ENCODE measurements at regions not wholly inside any gene's neighbourhood (a gene's known extent, or its start where the extent isn't known, plus 50 kb on each side); places are given as distances from the start of the nearest gene placed in this dataset.
A peak's percentile ranks its signal among the peaks of the same experiment; 100 is the strongest.

DNA sequence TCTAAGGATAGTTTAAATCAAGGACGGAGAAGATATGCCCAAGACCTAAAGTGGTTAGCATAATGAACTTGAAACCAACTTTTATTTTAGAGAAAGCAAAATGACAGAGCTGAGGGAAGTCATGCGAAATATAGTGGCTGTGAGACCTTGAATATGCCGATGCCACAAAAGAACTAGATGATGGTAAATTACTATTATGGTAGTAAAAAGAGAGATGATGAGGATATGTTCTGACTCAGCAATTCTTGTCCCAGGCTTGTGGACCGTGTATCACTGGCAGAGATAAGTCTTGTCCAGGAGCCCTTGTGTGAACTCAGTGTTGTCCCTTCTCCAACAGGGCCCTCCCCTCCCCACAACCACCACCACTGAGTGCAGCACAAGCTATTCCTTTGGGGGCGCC lies 1605.6 kb upstream of the TENM3 start:
- Histone ChIP-seq H3K9ac (ENCODE audit: low read length) (no peak overlapping the region), H3K4me2 (ENCODE audit: low read length) (no peak overlapping the region), H3K79me2 (ENCODE audit: insufficient read depth, low read length) (no peaks in the 10 kb centered on the region), H3K27me3 (ENCODE audit: insufficient read depth, low read length) (no peaks in the 10 kb centered on the region), H3K36me3 (ENCODE audit: insufficient read depth, low read length) (no peaks in the 10 kb centered on the region), H3K4me1 (ENCODE audit: insufficient read depth, low read length) (peaks cover 7% of the 10 kb centered on the region), H3K4me3 (ENCODE audit: insufficient read depth, low read depth, low read length) (no peak overlapping the region), H3K9me3 (ENCODE audit: insufficient read depth, low read depth, low read length) (no peaks in the 10 kb centered on the region), H4K20me1 (ENCODE audit: insufficient read depth, low read length) (no peaks in the 10 kb centered on the region), H2AFZ (ENCODE audit: low read depth, low read length) (peak overlapping the region; percentile 11), H3K27ac (ENCODE audit: low read depth, low read length) (no peak overlapping the region)
- Mint-ChIP-seq H3K9me3 (ENCODE audit: unreplicated experiment) (no peaks in the 10 kb centered on the region), H3K4me1 (ENCODE audit: low read depth, unreplicated experiment) (no peaks in the 10 kb centered on the region), H3K4me3 (ENCODE audit: unreplicated experiment) (no peak overlapping the region), H3K27me3 (ENCODE audit: low read depth, unreplicated experiment) (peaks cover 2% of the 10 kb centered on the region), H3K36me3 (ENCODE audit: low read depth, unreplicated experiment) (no peaks in the 10 kb centered on the region), H3K27ac (ENCODE audit: unreplicated experiment) (no peak overlapping the region)
- DNase-seq (ENCODE audit: low read depth) (no peak), FAIRE-seq (no peak)
- TF ChIP-seq EZH2 (IDR thresholded peaks at IDR 0.05; ENCODE audit: insufficient read depth, low read length) = no peak
- TF ChIP-seq, protein P1, sequence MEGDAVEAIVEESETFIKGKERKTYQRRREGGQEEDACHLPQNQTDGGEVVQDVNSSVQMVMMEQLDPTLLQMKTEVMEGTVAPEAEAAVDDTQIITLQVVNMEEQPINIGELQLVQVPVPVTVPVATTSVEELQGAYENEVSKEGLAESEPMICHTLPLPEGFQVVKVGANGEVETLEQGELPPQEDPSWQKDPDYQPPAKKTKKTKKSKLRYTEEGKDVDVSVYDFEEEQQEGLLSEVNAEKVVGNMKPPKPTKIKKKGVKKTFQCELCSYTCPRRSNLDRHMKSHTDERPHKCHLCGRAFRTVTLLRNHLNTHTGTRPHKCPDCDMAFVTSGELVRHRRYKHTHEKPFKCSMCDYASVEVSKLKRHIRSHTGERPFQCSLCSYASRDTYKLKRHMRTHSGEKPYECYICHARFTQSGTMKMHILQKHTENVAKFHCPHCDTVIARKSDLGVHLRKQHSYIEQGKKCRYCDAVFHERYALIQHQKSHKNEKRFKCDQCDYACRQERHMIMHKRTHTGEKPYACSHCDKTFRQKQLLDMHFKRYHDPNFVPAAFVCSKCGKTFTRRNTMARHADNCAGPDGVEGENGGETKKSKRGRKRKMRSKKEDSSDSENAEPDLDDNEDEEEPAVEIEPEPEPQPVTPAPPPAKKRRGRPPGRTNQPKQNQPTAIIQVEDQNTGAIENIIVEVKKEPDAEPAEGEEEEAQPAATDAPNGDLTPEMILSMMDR (IDR thresholded peaks at IDR 0.05; ENCODE audit: insufficient read depth, low read depth, low read length) = no peak

DNA sequence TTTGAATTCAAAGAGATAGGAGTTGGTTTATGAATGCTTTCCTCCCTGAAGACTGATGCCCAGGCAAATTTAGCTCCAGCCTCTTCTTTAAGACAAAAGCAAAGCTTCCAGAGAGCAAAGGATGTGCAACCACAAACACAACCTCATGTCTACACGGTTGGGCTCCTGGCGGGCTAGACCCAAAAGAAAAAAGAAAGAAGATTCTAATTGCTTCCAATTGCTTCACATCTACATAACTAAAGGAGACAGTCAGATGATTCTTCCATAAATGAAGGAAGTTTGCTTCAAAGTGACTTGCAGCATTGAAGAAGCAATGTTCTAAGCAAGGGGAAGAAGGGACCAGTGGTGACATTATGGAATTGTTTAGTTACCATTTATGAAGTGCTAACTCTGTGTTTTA lies 1603.0 kb upstream of the TENM3 start:
- Histone ChIP-seq H3K27ac (ENCODE audit: low read depth, low read length) (no peak overlapping the region), H3K4me1 (ENCODE audit: insufficient read depth, low read length) (peaks cover 5% of the 10 kb centered on the region), H3K4me3 (ENCODE audit: insufficient read depth, low read depth, low read length) (no peak overlapping the region), H2AFZ (ENCODE audit: low read depth, low read length) (no peak overlapping the region), H4K20me1 (ENCODE audit: insufficient read depth, low read length) (no peaks in the 10 kb centered on the region), H3K9ac (ENCODE audit: low read length) (no peak overlapping the region), H3K79me2 (ENCODE audit: insufficient read depth, low read length) (no peaks in the 10 kb centered on the region), H3K27me3 (ENCODE audit: insufficient read depth, low read length) (no peaks in the 10 kb centered on the region), H3K4me2 (ENCODE audit: low read length) (no peak overlapping the region), H3K9me3 (ENCODE audit: insufficient read depth, low read depth, low read length) (no peaks in the 10 kb centered on the region), H3K36me3 (ENCODE audit: insufficient read depth, low read length) (no peaks in the 10 kb centered on the region)
- FAIRE-seq (no peak), DNase-seq (ENCODE audit: low read depth) (no peak)
- Mint-ChIP-seq H3K9me3 (ENCODE audit: unreplicated experiment) (no peaks in the 10 kb centered on the region), H3K27me3 (ENCODE audit: low read depth, unreplicated experiment) (peaks cover 2% of the 10 kb centered on the region), H3K27ac (ENCODE audit: unreplicated experiment) (no peak overlapping the region), H3K36me3 (ENCODE audit: low read depth, unreplicated experiment) (no peaks in the 10 kb centered on the region), H3K4me1 (ENCODE audit: low read depth, unreplicated experiment) (no peaks in the 10 kb centered on the region), H3K4me3 (ENCODE audit: unreplicated experiment) (no peak overlapping the region)
- TF ChIP-seq EZH2 (IDR thresholded peaks at IDR 0.05; ENCODE audit: insufficient read depth, low read length) = no peak
- TF ChIP-seq, protein P1 (IDR thresholded peaks at IDR 0.05; ENCODE audit: insufficient read depth, low read depth, low read length) = no peak

DNA sequence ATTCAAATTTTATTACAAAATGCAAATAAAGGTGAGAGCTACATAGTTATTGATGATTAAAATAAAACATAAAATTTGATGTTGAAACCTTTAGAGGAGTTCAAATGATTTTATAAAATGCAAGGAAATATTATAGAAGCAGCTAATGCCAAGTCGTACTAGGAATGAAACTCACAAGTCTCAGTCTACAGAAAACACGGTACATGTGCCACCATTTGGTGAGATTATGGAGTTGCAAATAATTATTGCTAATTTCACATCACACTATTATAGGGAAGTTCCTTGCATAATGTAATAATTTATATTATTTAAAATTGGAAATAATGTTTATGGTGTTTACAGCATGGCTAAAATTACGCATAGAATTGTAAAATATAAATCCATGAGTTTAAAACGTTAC lies 1601.7 kb upstream of the TENM3 start:
- no peaks in the 10 kb centered on the region for H3K9me3 Mint-ChIP-seq (ENCODE audit: unreplicated experiment)
- Histone ChIP-seq H3K9ac (ENCODE audit: low read length) (no peak overlapping the region), H3K27ac (ENCODE audit: low read depth, low read length) (no peak overlapping the region), H3K27me3 (ENCODE audit: insufficient read depth, low read length) (no peaks in the 10 kb centered on the region), H3K4me2 (ENCODE audit: low read length) (no peak overlapping the region), H3K4me3 (ENCODE audit: insufficient read depth, low read depth, low read length) (no peak overlapping the region), H3K36me3 (ENCODE audit: insufficient read depth, low read length) (no peaks in the 10 kb centered on the region), H4K20me1 (ENCODE audit: insufficient read depth, low read length) (no peaks in the 10 kb centered on the region), H3K4me1 (ENCODE audit: insufficient read depth, low read length) (no peaks in the 10 kb centered on the region), H3K9me3 (ENCODE audit: insufficient read depth, low read depth, low read length) (no peaks in the 10 kb centered on the region), H2AFZ (ENCODE audit: low read depth, low read length) (no peak overlapping the region), H3K79me2 (ENCODE audit: insufficient read depth, low read length) (no peaks in the 10 kb centered on the region)
- FAIRE-seq = no peak
- H3K36me3 Mint-ChIP-seq (ENCODE audit: low read depth, unreplicated experiment) = no peaks in the 10 kb centered on the region
- no peaks in the 10 kb centered on the region for H3K4me1 Mint-ChIP-seq (ENCODE audit: low read depth, unreplicated experiment)
- TF ChIP-seq EZH2 (IDR thresholded peaks at IDR 0.05; ENCODE audit: insufficient read depth, low read length) = no peak
- TF ChIP-seq, protein P1 (IDR thresholded peaks at IDR 0.05; ENCODE audit: insufficient read depth, low read depth, low read length) = no peak
- DNase-seq (ENCODE audit: low read depth) = no peak
- no peak overlapping the region for H3K4me3 Mint-ChIP-seq (ENCODE audit: unreplicated experiment)
- no peak overlapping the region for H3K27ac Mint-ChIP-seq (ENCODE audit: unreplicated experiment)
- H3K27me3 Mint-ChIP-seq (ENCODE audit: low read depth, unreplicated experiment) = peaks cover 2% of the 10 kb centered on the region
